GM12892 (cell line): ENCODE measurements at regions not wholly inside any gene's neighbourhood (a gene's known extent, or its start where the extent isn't known, plus 50 kb on each side); places are given as distances from the start of the nearest gene placed in this dataset.
"Not testable (repeated sequence)": the region's sequence is repeated elsewhere in the genome, so short reads cannot be mapped to it uniquely, and the experiment has no call there.

Source experiments
- DNase-seq: peaks from one replicate; pipeline ENCODE4 v3.0.0; 2011; ENCODE audit not compliant: insufficient read length
- FAIRE-seq: peaks from 2 replicates; lab custom pipeline; 2011; peaks lifted over from hg19 to GRCh38; lab: Jason Lieb, UNC
- POLR2A ChIP-seq: IDR thresholded peaks from 2 replicates; pipeline ENCODE4 v1.6.1; 2011; ENCODE audit warnings: low read depth, low read length, control low read depth
- POLR2AphosphoS5 ChIP-seq: IDR thresholded peaks from 2 replicates; pipeline ENCODE4 v1.6.1; 2011; ENCODE audit warnings: low read depth, low read length, control low read depth
- TAF1 ChIP-seq: IDR thresholded peaks from 2 replicates; pipeline ENCODE4 v1.6.1; 2011; ENCODE audit warnings: low read depth, mild to moderate bottlenecking, control low read depth, low read length, borderline replicate concordance

DNA sequence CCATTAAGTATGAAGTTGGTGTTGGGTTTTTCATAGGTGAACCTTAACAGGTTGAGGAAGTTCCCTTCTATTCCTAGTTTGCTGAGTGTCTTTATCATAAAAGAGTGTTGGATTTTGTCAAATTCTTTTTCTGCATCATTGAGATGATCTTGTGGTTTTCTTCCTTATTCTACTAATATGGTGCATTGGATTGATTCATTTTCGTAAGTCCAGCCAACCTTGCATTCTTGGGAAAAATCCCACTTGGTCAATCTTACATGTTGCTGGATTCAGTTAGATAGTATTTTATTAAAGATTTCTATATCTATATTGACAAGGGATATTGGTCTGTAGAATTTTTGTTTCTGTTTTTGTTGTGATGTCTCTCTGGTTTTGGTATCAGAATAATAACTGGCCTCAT lies 83.7 kb upstream of the C15orf39 start:
- TF ChIP-seq POLR2A (no peak), POLR2AphosphoS5 (no peak), TAF1 (no peak)
- FAIRE-seq (no peak), DNase-seq (no peak)

DNA sequence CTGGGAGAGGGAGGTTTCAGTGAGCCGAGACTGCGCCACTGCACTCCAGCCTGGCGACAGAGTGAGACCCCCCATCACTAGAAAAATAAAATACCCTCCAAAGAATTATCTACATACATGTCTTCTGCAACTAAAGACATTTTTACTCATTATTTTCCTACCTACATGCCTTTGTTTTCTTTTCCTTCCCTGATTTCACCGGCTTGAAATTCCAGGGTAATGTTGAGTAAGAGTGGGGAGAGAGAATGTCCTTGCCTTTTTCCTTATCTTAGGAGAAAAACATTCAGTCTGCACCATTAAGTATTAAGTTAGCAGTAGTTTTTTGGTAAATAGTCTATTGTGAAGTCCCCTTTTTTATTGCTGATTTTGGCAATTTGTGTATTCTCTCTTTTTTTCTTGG lies 82.4 kb upstream of the C15orf39 start:
- FAIRE-seq, DNase-seq: not testable (repeated sequence)

GRCh38 chr15:75121491-75121890 lies 80.2 kb upstream of the C15orf39 start:
- FAIRE-seq (no peak), DNase-seq (no peak)
- TF ChIP-seq TAF1 (no peak), POLR2AphosphoS5 (no peak), POLR2A (no peak)

DNA sequence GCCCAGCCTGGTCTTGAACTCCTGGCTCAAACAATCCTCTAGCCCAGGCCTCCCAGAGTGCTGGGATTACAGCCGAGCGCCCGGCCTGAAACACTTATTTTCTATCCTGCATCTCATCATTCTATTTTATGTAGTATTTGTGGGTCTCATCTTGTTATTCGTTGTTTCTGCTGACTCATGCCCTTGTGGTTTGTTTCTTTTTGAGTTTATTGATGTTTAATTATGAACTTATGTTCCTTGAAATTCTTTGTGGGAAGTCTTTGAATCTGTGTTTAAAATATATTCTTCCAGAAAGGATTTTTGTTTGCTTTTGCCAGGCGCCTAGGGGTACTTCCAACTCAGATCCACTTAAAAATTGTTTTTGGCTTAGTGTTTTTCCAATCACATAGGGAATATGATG lies 78.3 kb upstream of the C15orf39 start:
- TF ChIP-seq POLR2AphosphoS5 = no peak
- no peak for TF ChIP-seq POLR2A
- no peak for TF ChIP-seq TAF1
- DNase-seq = no peak
- no peak for FAIRE-seq

- FAIRE-seq = peak; percentile 42
- DNase-seq = not testable (repeated sequence)
Measured at GRCh38 chr15:75124278-75124677, 77.4 kb upstream of the C15orf39 start.

- no peak for FAIRE-seq
- DNase-seq = no peak
- TF ChIP-seq POLR2AphosphoS5 (no peak), TAF1 (no peak), POLR2A (no peak)
Measured at GRCh38 chr15:75125935-75126334, 75.7 kb upstream of the C15orf39 start.

- no peak for FAIRE-seq
- TF ChIP-seq POLR2A (no peak), TAF1 (no peak), POLR2AphosphoS5 (no peak)
- no peak for DNase-seq
Measured at GRCh38 chr15:75126864-75127580, 74.7 kb upstream of the C15orf39 start.

DNA sequence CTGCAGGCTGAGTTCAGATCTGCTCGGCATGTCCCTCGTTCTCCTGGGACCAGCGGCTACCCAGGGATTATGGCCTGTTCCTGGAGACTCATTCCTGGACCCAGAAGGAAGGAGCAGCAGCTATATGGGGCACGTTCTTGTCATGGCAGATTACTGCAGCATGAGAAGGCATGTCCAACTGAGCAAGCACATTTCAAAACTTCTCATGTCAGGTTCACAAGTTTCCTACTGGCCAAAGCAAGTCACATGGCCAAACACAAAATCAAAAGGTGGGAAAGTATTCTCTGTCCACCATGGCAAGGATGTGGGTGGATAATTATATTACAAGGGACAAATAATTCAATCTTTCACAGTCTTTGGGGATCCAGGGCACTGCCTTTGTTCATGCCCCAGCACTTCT lies 71.9 kb upstream of the C15orf39 start:
- DNase-seq = no peak
- no peak for FAIRE-seq
- TF ChIP-seq POLR2AphosphoS5 = no peak
- TF ChIP-seq TAF1 = no peak
- TF ChIP-seq POLR2A = no peak

GRCh38 chr15:75131269-75131643 lies 70.4 kb upstream of the C15orf39 start:
- FAIRE-seq (peak; percentile 48), DNase-seq (no peak)
- TF ChIP-seq POLR2A (no peak), POLR2AphosphoS5 (no peak), TAF1 (no peak)

- FAIRE-seq = no peak
- TF ChIP-seq POLR2AphosphoS5 = no peak
- DNase-seq = no peak
Measured at GRCh38 chr15:75134748-75135147, 66.9 kb upstream of the C15orf39 start.

DNA sequence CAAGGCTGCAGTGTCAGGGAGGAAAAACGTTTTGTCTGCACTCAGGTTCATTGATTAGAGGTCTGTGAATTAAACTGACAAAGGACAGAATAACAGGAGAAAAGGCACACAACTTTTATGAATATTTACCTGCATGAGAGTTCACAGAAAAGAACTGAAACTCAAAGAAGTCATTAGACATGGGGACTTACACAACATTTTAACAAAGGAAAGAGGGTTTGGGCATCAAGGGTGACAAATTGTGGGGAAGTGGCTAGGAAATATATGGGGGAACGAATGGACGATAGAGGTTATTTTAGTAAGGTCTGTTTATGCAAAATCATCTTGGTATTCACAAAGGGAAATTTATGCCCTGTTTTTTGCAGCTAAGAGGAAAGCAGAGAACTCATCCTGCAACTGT lies 65.6 kb upstream of the C15orf39 start:
- DNase-seq (no peak), FAIRE-seq (peak; percentile 24)
- TF ChIP-seq TAF1 (no peak), POLR2AphosphoS5 (no peak), POLR2A (no peak)

GRCh38 chr15:75136758-75137157 lies 64.9 kb upstream of the C15orf39 start:
- TF ChIP-seq TAF1 = no peak
- TF ChIP-seq POLR2AphosphoS5 = no peak
- no peak for TF ChIP-seq POLR2A
- DNase-seq (no peak), FAIRE-seq (no peak)
